ENCODE measurements at regions not wholly inside any gene's neighbourhood (a gene's known extent, or its start where the extent isn't known, plus 50 kb on each side); places are given as distances from the start of the nearest gene placed in this dataset.
A peak's percentile ranks its signal among the peaks of the same experiment; 100 is the strongest.
"Not testable (repeated sequence)": the region's sequence is repeated elsewhere in the genome, so short reads cannot be mapped to it uniquely, and the experiment has no call there.

DNA sequence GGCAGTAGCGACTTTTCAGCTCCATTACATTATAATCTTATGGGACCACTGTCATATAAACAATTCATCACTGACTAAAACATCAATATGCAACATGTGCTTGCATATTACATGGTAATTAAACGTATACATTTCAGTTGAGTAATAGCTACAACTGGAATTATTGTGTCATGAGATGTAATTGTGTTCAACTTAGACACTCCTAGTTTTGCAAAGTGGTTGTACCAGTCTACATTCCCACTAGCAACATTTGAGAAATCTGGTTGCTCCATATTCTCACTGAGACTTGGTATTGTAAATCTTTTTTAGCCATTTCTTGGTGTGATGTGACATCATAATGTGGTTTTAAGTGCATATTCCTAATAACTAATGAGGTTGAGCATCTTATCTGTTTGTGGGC lies 90.0 kb downstream of the CAPZA3 start:
- ATAC-seq (no peak), DNase-seq (no peak)
- Mint-ChIP-seq H3K4me1 (no peaks in the 10 kb centered on the region), H3K27me3 (no peaks in the 10 kb centered on the region), H3K27ac (no peak overlapping the region), H3K4me3 (no peak overlapping the region), H3K9me3 (peaks cover 9 to 18% of the 10 kb centered on the region in 2 donors)

DNA sequence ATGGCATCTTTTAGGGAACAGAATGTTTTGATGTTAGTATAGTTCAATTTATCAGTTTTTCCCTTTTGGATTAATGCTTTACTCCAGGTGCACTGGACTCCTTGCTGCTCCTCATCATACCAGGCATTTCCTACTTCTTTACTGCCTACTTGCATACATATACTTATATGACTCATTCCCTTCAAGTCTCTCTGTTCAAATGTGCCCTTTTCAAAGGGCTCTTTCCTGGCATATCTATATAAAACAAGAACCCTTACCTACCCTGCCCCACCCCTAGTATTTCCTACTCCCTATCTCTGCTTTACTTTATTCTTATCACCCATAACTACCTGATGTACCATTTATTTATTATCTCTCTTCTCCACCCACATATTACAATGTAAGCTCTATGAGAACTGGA lies 90.6 kb downstream of the CAPZA3 start:
- DNase-seq (no peak), ATAC-seq (no peak)
- Mint-ChIP-seq H3K9me3 (peaks cover 9 to 24% of the 10 kb centered on the region in 2 donors), H3K27me3 (no peaks in the 10 kb centered on the region), H3K4me1 (no peaks in the 10 kb centered on the region), H3K27ac (no peak overlapping the region), H3K4me3 (no peak overlapping the region)

DNA sequence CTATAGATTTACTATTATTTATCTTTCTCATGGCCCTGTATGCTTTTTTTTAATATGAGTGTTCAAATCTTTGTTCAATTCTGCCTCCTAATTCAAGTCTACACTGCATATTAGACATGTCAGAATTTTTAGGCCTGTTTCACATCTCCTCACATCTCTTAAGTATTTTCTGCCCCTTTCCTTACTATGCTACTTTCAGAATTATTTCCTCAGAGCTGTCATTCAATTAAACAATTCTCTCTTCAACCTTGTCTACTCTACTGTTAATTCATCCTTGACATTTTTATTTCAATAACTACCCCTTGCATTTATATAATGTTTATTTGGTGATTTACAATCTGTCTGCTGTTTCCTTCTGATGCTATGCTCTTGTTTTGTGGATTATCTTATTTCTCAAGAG lies 91.1 kb downstream of the CAPZA3 start:
- Mint-ChIP-seq H3K4me3 (no peak overlapping the region), H3K27ac (no peak overlapping the region), H3K9me3 (peaks cover 9 to 24% of the 10 kb centered on the region in 2 donors), H3K4me1 (no peaks in the 10 kb centered on the region), H3K27me3 (no peaks in the 10 kb centered on the region)
- no peak for DNase-seq
- ATAC-seq = no peak

DNA sequence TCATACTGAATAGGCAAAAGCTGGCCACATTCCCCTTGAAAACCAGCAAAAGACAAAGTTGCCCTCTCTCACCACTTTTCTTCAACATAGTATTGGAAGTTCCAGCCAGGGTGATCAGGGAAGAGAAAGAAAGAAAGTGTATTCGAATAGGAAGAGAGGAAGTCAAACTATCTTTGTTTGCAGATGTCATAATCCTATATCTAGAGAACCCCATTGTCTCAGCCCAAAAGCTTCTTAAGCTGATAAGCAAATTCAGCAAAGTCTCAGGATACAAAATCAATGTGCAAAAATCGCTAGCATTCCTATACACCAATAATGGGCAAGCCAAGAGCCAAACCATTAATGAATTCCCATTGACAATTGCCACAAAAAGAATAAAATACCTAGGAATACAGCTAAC lies 95.0 kb downstream of the CAPZA3 start:
- not testable (repeated sequence) for ATAC-seq, H3K4me1 Mint-ChIP-seq, H3K27ac Mint-ChIP-seq, H3K27me3 Mint-ChIP-seq, H3K4me3 Mint-ChIP-seq, DNase-seq
- H3K9me3 Mint-ChIP-seq = peaks cover 9 to 24% of the 10 kb centered on the region in 2 donors

GRCh38 chr12:18837025-18837424 lies 99.1 kb downstream of the CAPZA3 start:
- DNase-seq (no peak), ATAC-seq (no peak)
- H3K27me3 Mint-ChIP-seq = no peaks in the 10 kb centered on the region
- no peak overlapping the region for H3K27ac Mint-ChIP-seq
- no peak overlapping the region for H3K4me3 Mint-ChIP-seq
- H3K4me1 Mint-ChIP-seq = no peaks in the 10 kb centered on the region
- H3K9me3 Mint-ChIP-seq = peaks cover 0 to 26% of the 10 kb centered on the region in 2 donors

DNA sequence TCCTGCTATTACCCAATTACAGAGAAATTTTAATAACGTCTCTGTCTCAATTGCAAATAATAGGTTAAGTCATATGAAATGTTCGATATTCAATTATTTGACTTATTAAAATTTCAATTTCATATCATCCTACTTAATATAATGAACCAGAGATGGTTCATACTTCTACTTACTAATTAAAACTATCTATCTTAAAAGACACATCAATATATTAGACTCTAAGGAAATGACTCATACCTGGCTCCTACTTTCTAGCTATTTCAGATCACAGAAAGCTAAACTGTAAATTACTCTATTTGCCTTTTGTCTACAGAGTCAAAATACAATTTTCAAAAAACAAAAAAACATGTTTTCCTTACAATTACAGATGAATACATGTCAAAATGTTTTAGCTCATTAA lies 99.6 kb downstream of the CAPZA3 start:
- peaks cover 0 to 29% of the 10 kb centered on the region in 2 donors for H3K9me3 Mint-ChIP-seq
- ATAC-seq = no peak
- H3K27ac Mint-ChIP-seq = no peak overlapping the region
- H3K27me3 Mint-ChIP-seq = no peaks in the 10 kb centered on the region
- no peak for DNase-seq
- no peak overlapping the region for H3K4me3 Mint-ChIP-seq
- no peaks in the 10 kb centered on the region for H3K4me1 Mint-ChIP-seq

GRCh38 chr12:18840997-18841396 lies 103.1 kb downstream of the CAPZA3 start:
- not testable (repeated sequence) for H3K4me3 Mint-ChIP-seq, ATAC-seq, H3K4me1 Mint-ChIP-seq, DNase-seq
- peaks cover 19% of the 10 kb centered on the region for H3K27me3 Mint-ChIP-seq
- peaks cover 0 to 19% of the 10 kb centered on the region in 2 donors for H3K9me3 Mint-ChIP-seq
- H3K27ac Mint-ChIP-seq = peak overlapping the region in 1 of 2 donors; percentile 3

GRCh38 chr12:18849080-18849479 lies 111.2 kb downstream of the CAPZA3 start:
- Mint-ChIP-seq H3K9me3 (no peaks in the 10 kb centered on the region), H3K4me1 (no peaks in the 10 kb centered on the region), H3K27me3 (peaks cover 15% of the 10 kb centered on the region), H3K4me3 (no peak overlapping the region), H3K27ac (no peak overlapping the region)
- DNase-seq (no peak), ATAC-seq (no peak)

DNA sequence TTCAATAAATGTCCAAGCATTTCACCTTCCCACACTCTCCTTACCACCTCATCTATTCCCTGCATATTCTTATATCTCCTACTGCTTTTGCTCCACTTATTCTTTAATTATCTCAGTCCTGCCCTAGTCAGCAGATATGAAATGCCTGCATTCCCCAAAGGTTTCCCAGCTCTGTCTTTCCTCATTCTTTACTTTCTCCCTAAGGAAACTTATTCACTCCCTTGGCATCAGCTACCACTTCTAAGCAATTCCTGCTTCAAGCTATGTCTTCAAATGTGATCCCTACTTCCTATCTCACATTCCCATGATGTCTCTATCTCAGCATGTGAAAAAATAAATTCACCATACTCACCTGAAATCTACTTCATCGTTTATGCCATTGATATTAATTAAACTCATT lies 111.8 kb downstream of the CAPZA3 start:
- no peak overlapping the region for H3K4me3 Mint-ChIP-seq
- H3K4me1 Mint-ChIP-seq = no peaks in the 10 kb centered on the region
- no peaks in the 10 kb centered on the region for H3K9me3 Mint-ChIP-seq
- ATAC-seq (no peak), DNase-seq (no peak)
- H3K27me3 Mint-ChIP-seq = peaks cover 8% of the 10 kb centered on the region
- H3K27ac Mint-ChIP-seq = no peak overlapping the region

DNA sequence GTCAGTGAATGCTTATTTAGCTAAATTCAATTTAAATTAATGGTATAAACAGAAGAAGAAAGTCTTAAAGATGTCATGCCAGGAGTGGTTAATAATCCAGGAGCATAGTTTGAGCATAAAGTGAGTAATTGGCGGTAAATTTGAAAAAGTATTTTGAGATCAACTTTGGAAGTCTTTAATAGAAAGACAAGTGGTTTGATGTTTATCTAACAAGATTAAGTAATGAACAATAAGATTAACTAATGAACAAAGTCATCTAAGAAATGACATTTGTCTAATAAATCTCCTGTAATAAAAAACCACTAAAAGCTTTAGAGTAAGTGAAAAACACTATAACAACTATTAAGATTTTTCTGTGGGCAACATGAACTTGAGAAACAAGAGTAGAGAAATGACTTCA lies 112.8 kb downstream of the CAPZA3 start:
- DNase-seq (no peak), ATAC-seq (no peak)
- H3K27ac Mint-ChIP-seq = no peak overlapping the region
- no peak overlapping the region for H3K4me3 Mint-ChIP-seq
- H3K9me3 Mint-ChIP-seq = no peaks in the 10 kb centered on the region
- peaks cover 2% of the 10 kb centered on the region for H3K27me3 Mint-ChIP-seq
- no peaks in the 10 kb centered on the region for H3K4me1 Mint-ChIP-seq

- DNase-seq (no peak), ATAC-seq (no peak)
- Mint-ChIP-seq H3K4me1 (no peaks in the 10 kb centered on the region), H3K27me3 (no peaks in the 10 kb centered on the region), H3K4me3 (no peak overlapping the region), H3K27ac (no peak overlapping the region), H3K9me3 (no peaks in the 10 kb centered on the region)
These were observed 113.4 kb downstream of the CAPZA3 start for GRCh38 chr12:18851271-18851670.

GRCh38 chr12:18853570-18854366 lies 115.8 kb downstream of the CAPZA3 start:
- DNase-seq (no peak), ATAC-seq (no peak)
- Mint-ChIP-seq H3K9me3 (no peaks in the 10 kb centered on the region), H3K4me3 (no peak overlapping the region), H3K27me3 (no peaks in the 10 kb centered on the region), H3K4me1 (no peaks in the 10 kb centered on the region), H3K27ac (no peak overlapping the region)

DNA sequence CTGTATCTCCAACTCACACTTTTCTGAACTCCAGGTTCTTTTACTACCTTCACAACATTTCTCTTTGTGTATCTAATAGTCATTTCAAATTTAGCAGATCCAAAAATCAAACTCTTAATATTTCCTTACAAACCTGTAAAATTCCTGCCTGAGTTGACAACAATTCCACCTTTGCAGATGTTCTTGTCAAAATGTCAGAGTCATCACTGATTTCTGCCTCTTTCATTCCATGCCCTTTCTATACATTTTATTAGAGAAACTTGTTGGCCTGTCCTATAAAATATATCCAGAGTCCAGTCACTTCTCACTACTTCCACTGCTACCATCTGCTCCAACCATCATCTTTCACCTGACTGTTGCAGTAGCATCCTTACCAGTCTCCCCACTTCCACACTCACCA lies 119.7 kb downstream of the CAPZA3 start:
- ATAC-seq (no peak), DNase-seq (no peak)
- Mint-ChIP-seq H3K4me3 (no peak overlapping the region), H3K9me3 (no peaks in the 10 kb centered on the region), H3K4me1 (no peaks in the 10 kb centered on the region), H3K27me3 (no peaks in the 10 kb centered on the region), H3K27ac (no peak overlapping the region)

- Mint-ChIP-seq H3K27me3 (no peaks in the 10 kb centered on the region), H3K9me3 (no peaks in the 10 kb centered on the region), H3K4me1 (no peaks in the 10 kb centered on the region), H3K4me3 (no peak overlapping the region), H3K27ac (no peak overlapping the region)
- ATAC-seq (no peak), DNase-seq (no peak)
These were observed 121.5 kb downstream of the CAPZA3 start for GRCh38 chr12:18859400-18859799.

DNA sequence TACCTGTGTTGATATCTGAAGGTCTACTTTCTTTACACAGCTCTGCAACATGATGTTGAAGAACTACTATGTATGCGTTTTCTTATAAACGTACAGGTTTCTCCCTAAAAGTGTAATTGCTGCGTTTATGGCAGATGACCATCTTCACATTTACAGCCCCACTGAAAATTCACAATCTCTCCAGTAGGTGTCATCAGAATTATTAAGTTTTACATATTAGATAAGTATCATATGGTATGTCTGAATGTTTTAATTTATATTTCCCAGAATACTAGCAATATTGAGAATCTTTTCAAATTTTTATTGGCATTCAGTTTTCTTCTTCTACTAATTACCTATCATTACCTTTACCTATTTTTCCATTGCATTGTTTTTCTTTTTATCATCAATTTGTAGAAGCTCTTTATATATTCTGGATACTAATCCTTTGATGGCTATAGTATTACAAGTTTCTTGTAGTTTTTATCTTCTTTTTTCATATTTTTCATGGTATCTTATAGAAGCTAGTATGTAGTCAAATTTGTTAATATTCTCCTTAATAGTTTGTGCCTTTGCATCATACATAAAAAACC lies 123.5 kb downstream of the CAPZA3 start:
- Mint-ChIP-seq H3K27me3 (peaks cover 9% of the 10 kb centered on the region), H3K4me1 (no peaks in the 10 kb centered on the region), H3K27ac (no peak overlapping the region), H3K9me3 (no peaks in the 10 kb centered on the region), H3K4me3 (no peak overlapping the region)
- ATAC-seq (no peak), DNase-seq (no peak)

DNA sequence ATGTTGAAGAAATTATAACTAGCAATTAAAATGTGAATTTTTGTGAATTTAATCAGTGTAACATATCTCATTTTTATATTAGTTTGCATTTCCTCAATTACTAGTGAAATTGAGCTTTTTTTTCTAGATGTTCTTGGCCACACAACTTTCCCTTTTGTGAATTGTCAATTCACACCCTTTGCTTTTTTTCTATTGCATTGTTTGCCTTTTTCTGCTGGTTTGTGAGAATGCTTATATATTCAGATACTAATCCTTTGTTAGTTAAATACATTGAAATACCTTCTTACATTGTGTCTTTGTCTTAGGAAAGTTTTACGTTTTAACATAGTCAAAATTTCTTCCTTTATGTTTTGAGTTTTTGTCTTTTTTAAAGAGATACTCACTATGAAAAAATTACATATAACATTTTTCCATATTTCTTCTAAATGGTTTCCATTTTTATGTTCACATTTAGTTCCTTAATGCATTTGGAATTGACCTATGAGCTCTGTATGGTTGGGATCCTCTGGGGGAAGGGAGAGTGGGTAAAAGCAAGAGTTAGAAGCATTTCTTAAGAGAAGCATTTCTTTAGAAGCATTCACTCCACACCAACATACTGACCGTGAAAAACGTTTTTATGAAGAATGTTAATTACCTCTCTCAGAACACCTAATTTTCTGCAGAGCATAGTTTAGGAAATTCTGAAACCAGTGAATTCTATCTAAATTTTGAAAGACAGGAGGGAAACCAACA lies 126.0 kb downstream of the CAPZA3 start:
- Mint-ChIP-seq H3K27ac (no peak overlapping the region), H3K9me3 (no peaks in the 10 kb centered on the region), H3K4me1 (no peaks in the 10 kb centered on the region), H3K27me3 (peaks cover 9% of the 10 kb centered on the region), H3K4me3 (no peak overlapping the region)
- ATAC-seq (no peak), DNase-seq (no peak)
